HCT116 (cell line): ENCODE measurements at regions not wholly inside any gene's neighbourhood (a gene's known extent, or its start where the extent isn't known, plus 50 kb on each side); places are given as distances from the start of the nearest gene placed in this dataset.

ENCODE experiments used
- ATAC-seq: fragments of 200-7000 bp; cut with Tn5 transposase; 2 replicates; pipeline ENCODE4 v1.9.1; 2020; ENCODE audit warnings: mild to moderate bottlenecking, moderate library complexity
- BruUV-seq: library from RNA; stranded (reverse); fragments of 400-500 nt; replicated peaks from 2 replicates; lab custom pipeline; 2021; lab: Mats Ljungman, UMichigan
- CTCF ChIA-PET: fragments of 300-600 bp; sonication (Branson Sonifier 250); formaldehyde crosslinking; loops from one replicate; lab custom pipeline; 2021; ENCODE audit warnings: antibody characterized with exemption; lab: Charles Lee
- POLR2A ChIA-PET: fragments of 300-600, 350-600 bp; sonication (Branson Sonifier 250); formaldehyde crosslinking; loops from one replicate; lab custom pipeline; 2021; ENCODE audit warnings: antibody characterized with exemption; lab: Charles Lee
- RAD21 ChIA-PET, 2 experiments: fragments of 300-600 bp; sonication (Branson Sonifier 250); formaldehyde crosslinking; loops; one replicate each; lab custom pipeline; 2023; ENCODE audit warnings: low total read pairs in 2 of 2; ENCODE audit not compliant: uncharacterized antibody in 2 of 2, unreplicated experiment in 2 of 2, low non-redundant PET in 1 of 2; lab: Charles Lee
- DNase-seq: peaks from one replicate; pipeline ENCODE4 v3.0.0-alpha.2; 2010; ENCODE audit warnings: low read depth, low spot score
- H2AFZ ChIP-seq: fragments of 200-600 bp; shearing (Covaris generic), sonication (generic); 2 replicates; pipeline ENCODE4 v1.6.1; 2017; ENCODE audit warnings: low read depth, mixed run types, mixed read lengths, antibody characterized with exemption, low read length; ENCODE audit not compliant: poor library complexity, severe bottlenecking
- H3K27ac ChIP-seq: 2 replicates; pipeline ENCODE4 v1.5.1; 2012; ENCODE audit warnings: low read depth, low read length
- H3K27me3 ChIP-seq: fragments of 200-600 bp; sonication (generic); 2 replicates; pipeline ENCODE4 v1.6.1; 2016; ENCODE audit warnings: mixed run types, low read length, mixed read lengths; ENCODE audit not compliant: insufficient read depth
- H3K36me3 ChIP-seq, 2 experiments: fragments of 200-500 bp in 1 of 2; fragments of 200-600 bp in 1 of 2; sonication (Bioruptor generic) in 1 of 2; sonication (generic) in 1 of 2; 2 replicates each; pipeline versions ENCODE4 v1.5.1 to v1.6.1; 2014 to 2016; ENCODE audit warnings: low read length in 2 of 2, inconsistent platforms in 1 of 2, mixed read lengths in 1 of 2, mixed run types in 1 of 2; ENCODE audit not compliant: insufficient read depth in 2 of 2, control insufficient read depth in 1 of 2
- H3K4me1 ChIP-seq, 2 experiments: fragments of 200-600 bp in 1 of 2; sonication (generic) in 1 of 2; 2 replicates each; pipeline versions ENCODE4 v1.5.1 to v1.6.1; 2012 to 2017; ENCODE audit warnings: low read length in 2 of 2, inconsistent platforms in 1 of 2, mild to moderate bottlenecking in 1 of 2, mixed read lengths in 1 of 2, mixed run types in 1 of 2, moderate library complexity in 1 of 2; ENCODE audit not compliant: insufficient read depth in 2 of 2, control insufficient read depth in 1 of 2
- H3K4me2 ChIP-seq: fragments of 200-600 bp; sonication (generic); 2 replicates; pipeline ENCODE4 v1.6.1; 2017; ENCODE audit warnings: mixed run types, low read length, mixed read lengths
- H3K4me3 ChIP-seq, 2 experiments: fragments of 200-600 bp in 1 of 2; sonication (generic) in 1 of 2; replicated peaks in 1 of 2; 2 replicates each; pipeline ENCODE4 v1.5.1; 2011 to 2016; ENCODE audit warnings: low read length in 2 of 2, control low read depth in 1 of 2, low read depth in 1 of 2, mild to moderate bottlenecking in 1 of 2, mixed read lengths in 1 of 2, mixed run types in 1 of 2
- H3K79me2 ChIP-seq: fragments of 200-600 bp; sonication (generic); 2 replicates; pipeline ENCODE4 v1.6.1; 2017; ENCODE audit warnings: mild to moderate bottlenecking, mixed run types, low read length, moderate library complexity, mixed read lengths; ENCODE audit not compliant: insufficient read depth
- H3K9ac ChIP-seq: fragments of 200-600 bp; sonication (generic); 2 replicates; pipeline ENCODE4 v1.6.1; 2016; ENCODE audit warnings: low read length, mixed read lengths
- H3K9me2 ChIP-seq: fragments of 200-600 bp; sonication (generic), shearing (Covaris generic); 2 replicates; pipeline ENCODE4 v1.6.1; 2017; ENCODE audit warnings: mixed run types, mild to moderate bottlenecking, moderate library complexity; ENCODE audit not compliant: insufficient read depth
- H3K9me3 ChIP-seq, 2 experiments: fragments of 200-500 bp in 1 of 2; fragments of 200-600 bp in 1 of 2; sonication (Bioruptor generic) in 1 of 2; sonication (generic) in 1 of 2; 2 replicates each; pipeline ENCODE4 v1.6.1; 2014 to 2017; ENCODE audit warnings: low read length in 2 of 2, mixed read lengths in 2 of 2, inconsistent platforms in 1 of 2, low read depth in 1 of 2, mild to moderate bottlenecking in 1 of 2, mixed run types in 1 of 2, moderate library complexity in 1 of 2; ENCODE audit not compliant: control insufficient read depth in 1 of 2, insufficient read depth in 1 of 2
- H4K20me1 ChIP-seq: fragments of 200-600 bp; sonication (generic), shearing (Covaris generic); 2 replicates; pipeline ENCODE4 v1.6.1; 2017; ENCODE audit warnings: mixed run types, mild to moderate bottlenecking, moderate library complexity; ENCODE audit not compliant: insufficient read depth
- ATF3 ChIP-seq: IDR thresholded peaks from 2 replicates; pipeline ENCODE4 v1.6.1; 2012
- CBX3 ChIP-seq: IDR thresholded peaks from 2 replicates; pipeline ENCODE4 v1.6.1; 2012; ENCODE audit warnings: low read depth
- CEBPB ChIP-seq: IDR thresholded peaks from 2 replicates; pipeline ENCODE4 v1.6.1; 2012; ENCODE audit warnings: low read depth
- ELF1 ChIP-seq: IDR thresholded peaks from 2 replicates; pipeline ENCODE4 v1.6.1; 2012; ENCODE audit warnings: low read depth, borderline replicate concordance
- EZH2 ChIP-seq: fragments of 200-600 bp; sonication (generic); IDR thresholded peaks from 2 replicates; pipeline ENCODE4 v1.6.1; 2017; ENCODE audit warnings: antibody characterized with exemption, mixed run types
- EZH2phosphoT487 ChIP-seq: fragments of 200-600 bp; IDR thresholded peaks from 2 replicates; pipeline ENCODE4 v1.6.1; 2018; ENCODE audit warnings: antibody characterized with exemption, borderline replicate concordance
- JUND ChIP-seq: IDR thresholded peaks from 2 replicates; pipeline ENCODE4 v1.6.1; 2012
- POLR2AphosphoS5 ChIP-seq: IDR thresholded peaks from 2 replicates; pipeline ENCODE4 v1.6.1; 2011; ENCODE audit warnings: mild to moderate bottlenecking, low read depth, low read length, moderate library complexity
- SIN3A ChIP-seq: IDR thresholded peaks from 2 replicates; pipeline ENCODE4 v1.6.1; 2012; ENCODE audit warnings: low read depth
- SP1 ChIP-seq: IDR thresholded peaks from 2 replicates; pipeline ENCODE4 v1.6.1; 2012; ENCODE audit warnings: low read depth
- TCF7L2 ChIP-seq: IDR thresholded peaks from 2 replicates; pipeline ENCODE4 v1.7.0; 2011; ENCODE audit warnings: borderline replicate concordance, inconsistent platforms; ENCODE audit not compliant: insufficient read depth, insufficient read length; ENCODE audit errors: extremely low read depth
- YY1 ChIP-seq: IDR thresholded peaks from 2 replicates; pipeline ENCODE4 v1.6.1; 2011; ENCODE audit warnings: low read length, low read depth, moderate library complexity, mild to moderate bottlenecking; ENCODE audit not compliant: insufficient replicate concordance; ENCODE audit errors: extremely low read depth
- ZBTB33 ChIP-seq: IDR thresholded peaks from 2 replicates; pipeline ENCODE4 v1.6.1; 2011; ENCODE audit warnings: mild to moderate bottlenecking, low read length, moderate library complexity; ENCODE audit not compliant: insufficient replicate concordance; ENCODE audit errors: extremely low read depth
- intact Hi-C: fragments of 100-400 bp; cut with micrococcal nuclease; formaldehyde crosslinking; loops from 2 replicates; pipeline ENCODE4 v1.10.0; 2022

GRCh38 chr9:134535171-134535570, 106.4 kb upstream of the COL5A1 start:
- no peak overlapping the region for H3K9ac ChIP-seq
- no peaks in the 10 kb centered on the region for H3K36me3 ChIP-seq
- ChIA-PET POLR2A (no interaction called here), RAD21 (no interaction called here), CTCF (no interaction called here)
- H3K27me3 ChIP-seq: peaks cover 20% of the 10 kb centered on the region
- ATAC-seq: no peak
- intact Hi-C loops: no loop called here
- no peaks in the 10 kb centered on the region for H3K9me2 ChIP-seq
- no peaks in the 10 kb centered on the region for H3K79me2 ChIP-seq
- DNase-seq: no peak
- peaks cover 6 to 13% of the 10 kb centered on the region in 2 experiments; a peak in 2 of 4 replicates for H3K9me3 ChIP-seq
- H3K4me3 ChIP-seq: no peak overlapping the region
- no peak overlapping the region for H2AFZ ChIP-seq
- no peak overlapping the region for H3K4me2 ChIP-seq
- peaks cover 0 to 4% of the 10 kb centered on the region in 2 experiments; a peak in 1 of 4 replicates for H3K4me1 ChIP-seq
- TF ChIP-seq YY1 (no peak), TCF7L2 (no peak), ELF1 (no peak)
- H3K27ac ChIP-seq: no peak overlapping the region
- BruUV-seq: no TSS peak
- H4K20me1 ChIP-seq: no peaks in the 10 kb centered on the region

GRCh38 chr9:134536101-134536900, 105.3 kb upstream of the COL5A1 start:
- Histone ChIP-seq H3K4me2 (no peak overlapping the region), H3K4me3 (no peak overlapping the region), H3K27ac (no peak overlapping the region), H2AFZ (no peak overlapping the region), H3K36me3 (no peaks in the 10 kb centered on the region), H3K9me2 (no peaks in the 10 kb centered on the region), H3K9ac (no peak overlapping the region), H3K4me1 (peaks cover 0 to 4% of the 10 kb centered on the region in 2 experiments; a peak in 1 of 4 replicates), H3K79me2 (no peaks in the 10 kb centered on the region), H3K9me3 (peaks cover 0 to 3% of the 10 kb centered on the region in 2 experiments; a peak in 1 of 4 replicates), H3K27me3 (peaks cover 20% of the 10 kb centered on the region), H4K20me1 (no peaks in the 10 kb centered on the region)
- BruUV-seq: no TSS peak
- intact Hi-C loops: no loop called here
- ChIA-PET RAD21 (no interaction called here), POLR2A (no interaction called here), CTCF (no interaction called here)
- ATAC-seq (no peak; the same call in 1 of the 2 replicates), DNase-seq (no peak)
- no peak for TF ChIP-seq CEBPB
- no peak for TF ChIP-seq ELF1
- TF ChIP-seq SP1: no peak
- TF ChIP-seq POLR2AphosphoS5: no peak
- TF ChIP-seq SIN3A: no peak
- no peak for TF ChIP-seq ATF3
- no peak for TF ChIP-seq EZH2phosphoT487
- TF ChIP-seq JUND: no peak
- TF ChIP-seq CBX3: no peak
- TF ChIP-seq ZBTB33: no peak
- no peak for TF ChIP-seq TCF7L2
- TF ChIP-seq EZH2: no peak
- TF ChIP-seq YY1: no peak
